Astrocyte of the cerebellum (primary cell): ENCODE measurements at regions not wholly inside any gene's neighbourhood (a gene's known extent, or its start where the extent isn't known, plus 50 kb on each side); places are given as distances from the start of the nearest gene placed in this dataset.

ENCODE experiments used
- DNase-seq: peaks from one replicate; pipeline ENCODE4 v3.0.0-alpha.2; 2011; ENCODE audit warnings: low read depth
- H3K4me3 ChIP-seq: 2 replicates; pipeline ENCODE4 v1.5.1; 2011; ENCODE audit warnings: mild to moderate bottlenecking, low read depth, low read length, moderate library complexity
- in situ Hi-C: cut with HindIII; loops from 2 replicates; pipeline ENCODE4 v1.10.0; 2017; ENCODE audit warnings: low sequenced_read_pairs
- TF ChIP-seq, protein P1 (sequence below): IDR thresholded peaks from 2 replicates; pipeline ENCODE4 v1.5.1; 2012; ENCODE audit warnings: low read length, low read depth, moderate library complexity, mild to moderate bottlenecking; ENCODE audit errors: missing control alignments

DNA sequence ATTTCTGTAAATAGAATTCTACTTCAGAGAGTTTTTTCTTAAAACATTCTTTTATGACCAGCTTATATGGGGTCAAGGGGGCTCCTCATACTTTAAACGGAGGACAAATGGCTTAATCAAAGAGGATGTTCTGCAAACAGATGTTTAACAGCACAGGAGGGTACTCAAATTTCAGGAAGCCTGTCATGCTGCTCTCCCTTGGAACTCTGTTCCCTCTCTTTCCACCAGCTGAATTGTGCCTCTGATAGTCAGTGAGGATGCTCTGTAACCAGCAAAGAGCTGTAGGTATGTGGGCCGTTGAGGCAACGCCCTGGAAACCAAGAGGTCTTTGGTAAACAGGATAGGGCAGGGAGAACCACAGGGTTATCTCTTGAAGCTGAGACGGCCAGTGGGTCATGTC is 161.1 kb downstream of the C5orf15 start:
- in situ Hi-C loops = no loop called here
- TF ChIP-seq, protein P1, sequence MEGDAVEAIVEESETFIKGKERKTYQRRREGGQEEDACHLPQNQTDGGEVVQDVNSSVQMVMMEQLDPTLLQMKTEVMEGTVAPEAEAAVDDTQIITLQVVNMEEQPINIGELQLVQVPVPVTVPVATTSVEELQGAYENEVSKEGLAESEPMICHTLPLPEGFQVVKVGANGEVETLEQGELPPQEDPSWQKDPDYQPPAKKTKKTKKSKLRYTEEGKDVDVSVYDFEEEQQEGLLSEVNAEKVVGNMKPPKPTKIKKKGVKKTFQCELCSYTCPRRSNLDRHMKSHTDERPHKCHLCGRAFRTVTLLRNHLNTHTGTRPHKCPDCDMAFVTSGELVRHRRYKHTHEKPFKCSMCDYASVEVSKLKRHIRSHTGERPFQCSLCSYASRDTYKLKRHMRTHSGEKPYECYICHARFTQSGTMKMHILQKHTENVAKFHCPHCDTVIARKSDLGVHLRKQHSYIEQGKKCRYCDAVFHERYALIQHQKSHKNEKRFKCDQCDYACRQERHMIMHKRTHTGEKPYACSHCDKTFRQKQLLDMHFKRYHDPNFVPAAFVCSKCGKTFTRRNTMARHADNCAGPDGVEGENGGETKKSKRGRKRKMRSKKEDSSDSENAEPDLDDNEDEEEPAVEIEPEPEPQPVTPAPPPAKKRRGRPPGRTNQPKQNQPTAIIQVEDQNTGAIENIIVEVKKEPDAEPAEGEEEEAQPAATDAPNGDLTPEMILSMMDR = no peak
- no peak overlapping the region for H3K4me3 ChIP-seq
- DNase-seq = no peak

DNA sequence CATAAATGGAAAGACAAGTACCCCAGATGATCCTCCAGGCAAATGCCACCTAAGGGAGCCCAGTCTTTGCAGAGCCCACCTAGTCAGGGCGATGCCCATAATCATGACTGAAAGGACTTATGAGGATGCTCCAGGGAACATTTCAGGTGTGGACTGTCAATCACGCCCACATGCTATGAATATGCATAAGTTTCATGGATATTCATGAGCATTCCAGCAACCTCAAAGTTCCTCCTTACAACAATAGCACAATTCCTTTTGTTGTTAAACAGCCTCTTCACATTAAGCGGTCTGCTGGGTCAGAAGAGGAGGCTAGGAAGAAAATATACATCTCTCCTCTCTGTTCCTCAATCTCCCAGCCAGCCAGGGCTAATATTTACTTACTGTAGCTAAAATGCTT is 161.6 kb downstream of the C5orf15 start:
- TF ChIP-seq, protein P1 = no peak
- in situ Hi-C loops = no loop called here

DNA sequence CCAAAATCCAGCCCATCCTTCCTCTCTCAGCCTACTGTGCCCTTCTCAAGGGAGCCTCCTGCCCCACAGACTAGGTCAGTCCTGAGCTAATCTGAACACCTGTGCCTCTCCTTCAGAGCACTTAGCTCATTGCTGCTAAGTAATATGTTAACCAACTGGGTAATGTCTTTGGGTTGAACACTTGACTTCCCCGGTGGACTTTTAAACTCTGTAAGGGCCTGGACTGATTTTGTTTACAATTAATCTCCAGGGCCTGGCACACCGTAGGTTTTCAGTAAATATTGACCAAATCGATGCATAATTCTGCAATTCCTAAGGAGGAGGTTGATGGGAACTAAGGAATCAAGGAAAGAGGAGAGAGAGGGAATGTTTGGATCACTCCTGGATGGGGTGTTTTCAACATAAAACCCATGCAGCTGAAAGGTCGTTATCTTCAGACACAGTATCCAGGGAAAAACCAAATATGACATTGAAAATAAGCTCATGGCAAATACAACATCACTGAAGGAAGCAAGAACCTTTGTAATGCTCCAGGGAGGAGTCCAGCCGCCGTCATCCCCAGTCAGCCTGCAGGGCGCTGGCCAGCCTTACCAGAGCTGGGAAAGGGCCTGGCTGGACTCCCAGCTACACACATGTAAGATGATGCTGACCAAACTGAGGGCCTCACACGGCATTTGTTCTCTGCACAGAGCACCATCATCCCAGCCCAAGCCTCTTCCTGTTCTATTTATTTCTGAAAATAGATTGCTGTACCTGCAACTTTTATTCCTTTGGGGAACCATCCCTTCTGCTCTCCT is 166.3 kb downstream of the C5orf15 start:
- no peak overlapping the region for H3K4me3 ChIP-seq
- DNase-seq = peak; percentile 12
- in situ Hi-C loops = no loop called here
- TF ChIP-seq, protein P1 = no peak

More for the DNA sequence above, 161.6 kb downstream of the C5orf15 start:
- DNase-seq = no peak
- no peak overlapping the region for H3K4me3 ChIP-seq

DNA sequence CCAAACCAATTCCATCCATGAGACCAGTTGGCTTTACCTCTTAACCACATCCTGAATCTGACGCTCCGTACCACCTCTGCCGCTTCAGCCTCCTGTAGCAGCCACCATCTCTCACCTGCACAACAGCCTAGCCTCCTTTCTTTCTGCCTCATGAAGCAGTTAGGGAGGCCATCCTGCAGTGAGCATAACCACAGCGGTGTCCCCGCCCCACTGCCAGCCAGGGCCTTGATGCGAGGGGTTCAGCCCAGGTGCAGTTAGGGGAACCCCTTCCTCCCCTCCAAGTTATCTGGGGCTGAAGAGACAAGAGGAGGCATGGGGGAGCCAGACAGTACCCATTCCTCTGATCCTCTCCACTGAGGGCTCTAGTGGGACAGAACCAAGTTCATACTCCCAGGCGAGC is 167.0 kb downstream of the C5orf15 start:
- no peak overlapping the region for H3K4me3 ChIP-seq
- no peak for DNase-seq
- TF ChIP-seq, protein P1 = no peak
- in situ Hi-C loops = no loop called here

DNA sequence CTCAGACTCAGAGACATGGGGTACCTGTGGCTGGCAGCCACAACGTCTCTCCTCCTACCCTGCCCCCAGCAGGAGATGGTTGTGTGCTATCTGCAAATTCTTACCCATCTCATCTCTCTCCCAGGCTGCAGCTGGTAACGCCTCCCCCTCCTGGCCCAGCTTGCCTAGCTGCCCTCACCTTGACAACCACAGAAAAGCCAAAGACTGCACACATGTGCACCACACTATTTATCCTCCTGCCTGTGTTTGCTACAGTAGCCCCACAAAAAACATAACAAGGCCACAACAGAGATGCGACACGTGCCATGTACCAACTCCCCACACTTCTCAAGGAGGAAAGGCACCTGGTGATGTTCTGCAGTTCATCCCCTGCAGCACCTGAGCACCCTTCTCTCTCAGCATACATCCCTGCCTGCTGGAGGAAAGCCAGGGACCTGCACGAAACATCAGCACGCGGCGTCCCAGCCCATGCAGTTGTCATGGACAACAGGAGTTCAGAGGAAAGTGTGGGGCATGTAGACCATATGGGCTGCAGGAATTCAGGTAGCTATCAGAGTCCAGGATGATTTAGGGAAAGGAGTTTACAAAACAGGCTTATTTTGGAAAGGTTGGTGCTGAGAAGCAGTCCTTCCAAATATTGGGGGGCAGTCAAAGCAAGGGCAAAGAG is 168.7 kb downstream of the C5orf15 start:
- in situ Hi-C loops = no loop called here
- TF ChIP-seq, protein P1 = no peak
- DNase-seq = no peak
- no peak overlapping the region for H3K4me3 ChIP-seq

DNA sequence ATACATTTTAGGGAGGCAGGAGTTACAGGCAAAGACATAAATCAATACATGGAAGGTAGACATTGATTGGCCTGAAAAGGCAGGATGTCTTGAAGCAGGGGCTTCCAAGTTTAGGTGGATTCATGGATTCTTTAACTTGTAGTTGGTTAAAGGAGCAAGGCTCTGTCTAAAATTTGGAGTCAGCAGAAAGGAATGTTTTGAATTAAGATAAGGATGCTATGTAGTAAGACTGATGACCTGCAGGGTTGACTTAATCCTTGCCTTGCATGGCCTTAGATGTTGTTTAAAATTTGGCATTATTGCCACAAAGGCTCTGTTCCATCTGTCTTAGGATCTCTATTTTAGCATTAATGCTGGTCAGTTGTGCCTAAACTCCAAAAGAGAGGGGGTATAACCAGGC is 171.3 kb downstream of the C5orf15 start:
- H3K4me3 ChIP-seq = no peak overlapping the region
- TF ChIP-seq, protein P1 = no peak
- in situ Hi-C loops = no loop called here
- DNase-seq = no peak
